HepG2 (cell line): ENCODE measurements at regions not wholly inside any gene's neighbourhood (a gene's known extent, or its start where the extent isn't known, plus 50 kb on each side); places are given as distances from the start of the nearest gene placed in this dataset.
A peak's percentile ranks its signal among the peaks of the same experiment; 100 is the strongest.

Experiments used
- ATF7-NPFF ChIP-seq: sonication (generic); formaldehyde crosslinking; IDR thresholded peaks from 2 replicates; pipeline ENCODE4 v1.8.1; 2023; ENCODE audit warnings: mild to moderate bottlenecking, low read depth, missing genetic modification reagents, moderate library complexity
- BCL3 ChIP-seq: sonication (generic); formaldehyde crosslinking; IDR thresholded peaks from 2 replicates; pipeline ENCODE4 v1.5.1; 2020; ENCODE audit warnings: mild to moderate bottlenecking, missing genetic modification reagents, moderate library complexity
- DNMT3B ChIP-seq: conservative IDR thresholded peaks from 2 replicates; pipeline ENCODE4 v1.6.1; 2016; ENCODE audit warnings: missing biosample characterization, control low read depth
- DRAP1 ChIP-seq: IDR thresholded peaks from 2 replicates; pipeline ENCODE4 v1.6.1; 2016; ENCODE audit warnings: missing genetic modification reagents, missing compliant biosample characterization
- HNF1B ChIP-seq: sonication (generic); formaldehyde crosslinking; IDR thresholded peaks from 2 replicates; pipeline ENCODE4 v1.5.1; 2020; ENCODE audit warnings: mild to moderate bottlenecking, moderate library complexity, missing genetic modification reagents
- IRF1 ChIP-seq: sonication (generic); formaldehyde crosslinking; IDR thresholded peaks from 2 replicates; pipeline ENCODE4 v1.4.0; 2020; ENCODE audit warnings: low read depth, mild to moderate bottlenecking, missing genetic modification reagents
- NFYC ChIP-seq: IDR thresholded peaks from 2 replicates; pipeline ENCODE4 v1.6.1; 2016; ENCODE audit warnings: missing genetic modification reagents, missing compliant biosample characterization
- NONO ChIP-seq, 2 experiments: fragments of 450-650 bp in 1 of 2; sonication (generic) in 1 of 2; formaldehyde crosslinking in 1 of 2; IDR thresholded peaks in 1 of 2; conservative IDR thresholded peaks in 1 of 2; 2 replicates each; pipeline versions ENCODE4 v1.6.1 to v1.8.0; 2017 to 2022; ENCODE audit warnings: mild to moderate bottlenecking in 1 of 2, missing genetic modification reagents in 1 of 2, moderate library complexity in 1 of 2
- PBX2 ChIP-seq: IDR thresholded peaks from 2 replicates; pipeline ENCODE4 v1.6.1; 2016; ENCODE audit warnings: control low read depth
- SOX13 ChIP-seq, 3 experiments: fragments of 450-650 bp in 1 of 3; sonication (generic) in 1 of 3; formaldehyde crosslinking in 1 of 3; IDR thresholded peaks in 2 of 3; conservative IDR thresholded peaks in 1 of 3; 2 replicates each; pipeline versions ENCODE4 v1.5.0 to v1.6.1; 2016 to 2020; ENCODE audit warnings: antibody characterized with exemption in 1 of 3, mild to moderate bottlenecking in 1 of 3, missing compliant biosample characterization in 1 of 3, missing genetic modification reagents in 1 of 3, moderate library complexity in 1 of 3
- ZNF362 ChIP-seq: sonication (generic); formaldehyde crosslinking; IDR thresholded peaks from 2 replicates; pipeline ENCODE4 v1.4.0; 2020; ENCODE audit warnings: missing genetic modification reagents, mild to moderate bottlenecking, borderline replicate concordance
- ZNF414 ChIP-seq: sonication (generic); formaldehyde crosslinking; IDR thresholded peaks from 2 replicates; pipeline ENCODE4 v1.5.0; 2020; ENCODE audit warnings: missing genetic modification reagents
- ZNF513 ChIP-seq: sonication (generic); formaldehyde crosslinking; conservative IDR thresholded peaks from 2 replicates; pipeline ENCODE4 v1.5.0; 2020; ENCODE audit warnings: missing genetic modification reagents
- ZNF557 ChIP-seq: sonication (generic); formaldehyde crosslinking; IDR thresholded peaks from 2 replicates; pipeline ENCODE4 v1.4.0; 2020; ENCODE audit warnings: missing genetic modification reagents
- ZNF580 ChIP-seq: IDR thresholded peaks from 2 replicates; pipeline ENCODE4 v1.6.1; 2016; ENCODE audit warnings: low read depth, borderline replicate concordance
- ZNF879 ChIP-seq: sonication (generic); formaldehyde crosslinking; IDR thresholded peaks from 2 replicates; pipeline ENCODE4 v1.8.1; 2023; ENCODE audit warnings: missing genetic modification reagents
- ZSCAN22 ChIP-seq: sonication (generic); formaldehyde crosslinking; IDR thresholded peaks from 2 replicates; pipeline ENCODE4 v1.4.0; 2020; ENCODE audit warnings: mild to moderate bottlenecking, missing genetic modification reagents
- ZZZ3 ChIP-seq: sonication (generic); formaldehyde crosslinking; IDR thresholded peaks from 2 replicates; pipeline ENCODE4 v1.4.0; 2020; ENCODE audit warnings: missing genetic modification reagents, mild to moderate bottlenecking, borderline replicate concordance

GRCh38 chr7:131057015-131057793 lies 270.5 kb upstream of the MKLN1 start (continued):
- TF ChIP-seq HNF1B (CRISPR knock-in tag) = peak; percentile 75
- TF ChIP-seq BCL3 (CRISPR knock-in tag) = no peak
- TF ChIP-seq ZSCAN22 = no peak
- TF ChIP-seq ZZZ3 (CRISPR knock-in tag) = no peak
- TF ChIP-seq ZNF362 (CRISPR knock-in tag) = peak; percentile 57; the same call in 1 of the 2 replicates
- TF ChIP-seq ATF7-NPFF (CRISPR knock-in tag) = no peak
- TF ChIP-seq ZNF513 = no peak
- TF ChIP-seq IRF1 = no peak
- TF ChIP-seq ZNF414 = no peak
- no peak; the same call in 1 of the 2 replicates for TF ChIP-seq NFYC (CRISPR knock-in tag)
- TF ChIP-seq SOX13 (IDR thresholded peaks at IDR 0.05) = peak; percentile 71
- TF ChIP-seq SOX13 (CRISPR knock-in tag; conservative IDR thresholded peaks at IDR 0.05 in 1 of 2, IDR thresholded peaks at IDR 0.05 in 1 of 2) = peak in 1 of 2 experiments; percentile 97; a peak in 2 of 4 replicates
- TF ChIP-seq DRAP1 (CRISPR knock-in tag) = peak; percentile 37; the same call in 1 of the 2 replicates
- TF ChIP-seq NONO (IDR thresholded peaks at IDR 0.05) = no peak
- peak; percentile 55; the same call in 1 of the 2 replicates for TF ChIP-seq NONO (CRISPR knock-in tag; conservative IDR thresholded peaks at IDR 0.05)
- TF ChIP-seq ZNF879 (CRISPR knock-in tag) = no peak
- 0 out of 2 replicates have a peak, but pooled peaks have one; percentile 14 for TF ChIP-seq PBX2 (CRISPR knock-in tag)
- TF ChIP-seq ZNF580 = peak; percentile 87; the same call in 1 of the 2 replicates
- TF ChIP-seq DNMT3B (CRISPR knock-in tag) = peak; percentile 78
- TF ChIP-seq ZNF557 = no peak
